ENCODE measurements at regions not wholly inside any gene's neighbourhood (a gene's known extent, or its start where the extent isn't known, plus 50 kb on each side); places are given as distances from the start of the nearest gene placed in this dataset.

GRCh38 chr10:113300201-113300600 is 252.7 kb upstream of the HABP2 start:
- TF ChIP-seq, protein P1, sequence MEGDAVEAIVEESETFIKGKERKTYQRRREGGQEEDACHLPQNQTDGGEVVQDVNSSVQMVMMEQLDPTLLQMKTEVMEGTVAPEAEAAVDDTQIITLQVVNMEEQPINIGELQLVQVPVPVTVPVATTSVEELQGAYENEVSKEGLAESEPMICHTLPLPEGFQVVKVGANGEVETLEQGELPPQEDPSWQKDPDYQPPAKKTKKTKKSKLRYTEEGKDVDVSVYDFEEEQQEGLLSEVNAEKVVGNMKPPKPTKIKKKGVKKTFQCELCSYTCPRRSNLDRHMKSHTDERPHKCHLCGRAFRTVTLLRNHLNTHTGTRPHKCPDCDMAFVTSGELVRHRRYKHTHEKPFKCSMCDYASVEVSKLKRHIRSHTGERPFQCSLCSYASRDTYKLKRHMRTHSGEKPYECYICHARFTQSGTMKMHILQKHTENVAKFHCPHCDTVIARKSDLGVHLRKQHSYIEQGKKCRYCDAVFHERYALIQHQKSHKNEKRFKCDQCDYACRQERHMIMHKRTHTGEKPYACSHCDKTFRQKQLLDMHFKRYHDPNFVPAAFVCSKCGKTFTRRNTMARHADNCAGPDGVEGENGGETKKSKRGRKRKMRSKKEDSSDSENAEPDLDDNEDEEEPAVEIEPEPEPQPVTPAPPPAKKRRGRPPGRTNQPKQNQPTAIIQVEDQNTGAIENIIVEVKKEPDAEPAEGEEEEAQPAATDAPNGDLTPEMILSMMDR (conservative IDR thresholded peaks at IDR 0.05), result no peak
- no peak for TF ChIP-seq ZFX (IDR thresholded peaks at IDR 0.05)

Data from C4-2B (cell line).